Glomerular endothelial cell (primary cell): ENCODE measurements at regions not wholly inside any gene's neighbourhood (a gene's known extent, or its start where the extent isn't known, plus 50 kb on each side); places are given as distances from the start of the nearest gene placed in this dataset.
"Not testable (repeated sequence)": the region's sequence is repeated elsewhere in the genome, so short reads cannot be mapped to it uniquely, and the experiment has no call there.

Experiments used
- DNase-seq: peaks from one replicate; pipeline ENCODE4 v3.0.0-alpha.2; 2011; ENCODE audit warnings: low read depth, low spot score; ENCODE audit errors: extremely low read depth

DNA sequence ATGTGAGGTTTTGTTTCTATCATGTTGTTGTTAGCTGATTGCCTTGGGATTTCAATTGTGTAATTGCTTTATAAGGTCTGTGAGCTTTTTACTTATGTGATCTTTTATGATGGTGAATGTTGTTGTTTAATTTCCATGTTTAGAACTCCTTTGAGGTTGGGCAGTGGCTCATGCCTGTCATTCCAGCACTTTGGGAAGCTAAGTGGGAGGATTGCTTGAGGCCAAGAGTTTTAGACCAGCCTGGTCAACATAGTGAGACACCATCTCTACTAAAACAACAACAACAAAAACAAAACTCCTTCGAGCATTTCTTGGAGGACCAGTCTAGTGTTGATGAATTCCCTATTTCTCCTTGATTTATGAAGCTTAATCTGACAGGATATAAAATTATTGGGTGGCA is 102.1 kb upstream of the PMCH start:
- no peak for DNase-seq

DNA sequence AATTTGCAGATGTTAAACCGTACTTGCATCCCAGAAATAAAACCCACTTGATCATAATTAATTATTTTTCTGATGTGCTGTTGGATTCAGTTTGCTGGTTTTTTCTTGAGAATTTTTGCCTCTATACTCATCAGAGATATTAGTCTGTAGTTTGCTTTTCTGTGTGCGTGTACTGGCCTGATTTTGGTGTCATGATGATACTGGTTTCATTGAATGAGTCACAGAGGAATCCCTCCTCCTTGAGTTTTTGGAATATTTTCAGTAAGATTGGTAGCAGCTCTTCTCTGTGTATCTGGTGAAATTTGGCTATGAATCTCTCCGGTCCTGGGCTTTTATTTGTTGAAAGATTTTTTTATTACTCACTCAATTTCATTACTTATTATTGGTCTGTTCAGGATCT is 100.4 kb upstream of the PMCH start:
- DNase-seq: no peak

DNA sequence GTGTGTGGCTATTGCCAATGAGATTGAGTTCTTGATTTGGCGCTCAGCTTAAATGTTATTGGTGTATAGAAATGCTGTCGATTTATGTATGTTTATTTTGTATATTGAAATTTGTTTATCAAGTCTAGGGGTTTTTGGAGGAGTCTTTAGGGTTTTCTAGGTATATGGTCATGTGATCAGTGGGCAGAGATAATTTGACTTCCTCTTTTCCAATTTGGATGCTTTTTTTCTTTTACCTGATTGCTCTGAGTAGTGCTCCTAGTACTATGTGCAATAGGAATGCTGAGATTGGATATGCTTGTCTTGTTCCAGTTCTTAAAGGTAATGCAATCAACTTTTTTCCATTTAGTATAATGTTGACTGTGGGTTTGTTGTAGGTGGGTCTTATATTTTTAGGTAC is 99.8 kb upstream of the PMCH start:
- no peak for DNase-seq

DNA sequence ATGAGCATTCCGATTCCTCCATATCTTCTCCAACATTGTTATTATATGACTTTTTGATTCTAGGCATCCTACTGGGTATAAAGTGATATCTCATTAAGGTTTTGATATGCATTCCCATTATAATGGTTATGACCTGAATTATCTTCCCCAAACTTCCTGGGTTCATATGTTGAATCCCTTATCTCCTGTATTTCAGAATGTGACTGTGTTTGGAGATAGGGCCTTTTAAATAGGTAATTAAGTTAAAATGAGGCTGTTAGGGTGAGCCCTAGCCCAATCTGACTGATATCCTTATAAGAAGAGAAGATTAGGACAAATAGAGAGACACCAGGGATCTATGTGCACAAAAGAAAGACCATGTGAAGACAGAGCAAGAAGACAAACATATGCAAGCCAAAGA is 96.9 kb upstream of the PMCH start:
- no peak for DNase-seq

DNA sequence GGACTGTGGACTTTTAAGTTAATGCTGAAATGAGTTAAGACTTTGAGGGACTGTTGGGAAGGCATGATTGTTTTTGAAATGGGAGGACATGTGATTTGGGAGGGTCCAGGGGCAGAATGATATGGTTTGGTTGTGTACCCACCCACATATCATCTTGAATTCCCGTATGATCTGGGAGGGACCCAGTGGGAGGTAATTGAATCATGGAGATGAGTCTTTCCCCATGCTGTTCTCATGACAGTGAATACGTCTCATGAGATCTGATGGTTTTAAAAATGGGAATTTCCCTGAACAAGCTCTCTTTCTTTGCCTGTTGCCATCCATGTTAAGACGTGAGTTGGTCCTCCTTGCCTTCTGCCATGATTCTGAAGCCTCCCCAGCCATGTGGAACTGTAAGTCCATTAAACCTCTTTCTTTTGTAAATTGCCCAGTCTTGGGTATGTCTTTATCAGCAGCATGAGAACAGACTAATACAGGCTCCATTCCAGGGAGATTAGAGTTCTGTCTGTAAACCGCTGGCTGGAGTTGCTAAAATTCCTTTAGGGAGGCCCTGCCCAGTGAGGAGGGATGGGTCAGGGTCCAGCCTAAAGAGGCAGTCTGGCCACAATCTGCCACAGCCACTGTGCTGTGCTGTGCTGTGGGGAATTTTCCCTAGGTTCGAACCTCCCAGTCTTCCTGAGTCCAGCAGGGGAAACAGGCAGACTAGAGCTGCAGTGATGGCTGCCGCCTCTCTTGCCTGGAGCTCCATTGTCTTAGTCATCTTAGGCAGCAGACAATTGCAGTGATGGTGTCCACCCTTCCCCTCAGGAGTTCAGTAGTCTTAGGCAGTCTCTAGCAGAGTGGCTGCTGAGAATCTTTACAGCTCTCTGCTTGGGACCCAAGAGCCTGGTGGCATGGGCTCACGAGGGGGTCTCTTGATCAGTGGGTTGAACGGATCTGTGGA is 94.1 kb upstream of the PMCH start:
- DNase-seq: not testable (repeated sequence)

DNA sequence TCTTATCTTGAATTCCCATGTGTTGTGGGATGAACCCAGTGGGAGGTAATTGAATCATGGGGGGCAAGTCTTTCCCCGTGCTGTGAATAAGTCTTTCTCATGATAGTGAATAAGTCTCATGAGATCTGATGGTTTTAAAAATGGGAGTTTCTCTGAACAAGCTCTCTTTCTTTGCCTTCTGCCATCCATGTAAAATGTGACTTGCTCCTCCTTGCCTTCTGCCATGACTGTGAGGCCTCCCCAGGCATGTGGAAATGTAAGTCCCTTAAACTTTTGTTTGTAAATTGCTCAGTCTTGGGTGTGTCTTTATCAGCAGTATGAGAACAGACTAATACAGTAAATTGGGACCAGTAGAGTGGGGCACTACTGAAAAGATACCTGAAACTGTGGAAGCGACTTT is 92.1 kb upstream of the PMCH start:
- not testable (repeated sequence) for DNase-seq

DNA sequence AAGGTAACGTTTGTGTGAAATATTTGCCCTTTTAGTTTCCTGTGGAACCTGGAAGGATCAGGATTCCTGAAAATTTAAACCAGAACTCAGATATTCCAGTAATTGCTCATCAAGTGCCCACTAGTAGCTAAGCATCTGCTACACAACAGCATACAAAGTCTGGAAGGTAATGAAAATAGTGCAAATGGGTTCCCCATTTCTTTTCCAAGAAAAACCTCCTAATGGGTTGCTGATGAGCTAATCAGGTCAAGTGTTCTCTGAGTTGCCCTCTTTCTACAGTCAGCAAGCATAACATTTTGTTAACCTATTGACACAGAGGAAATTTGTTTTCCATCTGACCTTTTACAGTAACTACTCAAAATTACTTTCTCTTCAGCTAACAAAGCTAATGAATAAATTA is 83.6 kb upstream of the PMCH start:
- DNase-seq: no peak

DNA sequence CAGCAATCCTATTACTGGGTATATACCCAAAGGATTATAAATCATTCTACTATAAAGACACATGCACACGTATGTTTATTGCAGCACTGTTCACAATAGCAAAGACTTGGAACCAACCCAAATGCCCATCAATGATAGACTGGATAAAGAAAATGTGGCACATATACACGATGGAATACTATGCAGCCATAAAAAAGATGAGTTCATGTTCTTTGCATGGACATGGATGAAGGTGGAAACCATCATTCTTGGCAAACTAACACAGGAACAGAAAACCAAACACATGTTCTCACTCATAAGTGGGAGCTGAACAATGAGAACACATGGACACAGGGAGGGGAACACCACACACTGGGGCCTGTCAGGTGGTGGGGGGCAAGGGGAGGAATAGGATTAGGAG is 58.1 kb upstream of the PMCH start:
- not testable (repeated sequence) for DNase-seq

DNA sequence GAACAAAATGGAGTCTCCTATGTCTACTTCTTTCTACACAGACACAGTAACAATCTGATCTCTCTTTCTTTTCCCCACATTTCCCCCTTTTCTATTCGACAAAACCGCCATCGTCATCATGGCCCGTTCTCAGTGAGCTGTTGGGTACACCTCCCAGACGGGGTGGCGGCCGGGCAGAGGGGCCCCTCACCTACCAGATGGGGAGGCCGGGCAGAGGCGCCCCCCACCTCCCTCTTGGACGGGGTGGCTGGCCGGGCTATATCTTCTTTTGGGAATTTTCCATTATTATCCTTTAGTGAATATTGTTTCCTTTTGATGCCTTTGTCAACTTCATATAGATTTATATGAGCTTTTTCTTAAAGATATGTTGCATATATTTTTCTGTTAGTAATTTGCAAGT is 53.4 kb upstream of the PMCH start:
- not testable (repeated sequence) for DNase-seq

DNA sequence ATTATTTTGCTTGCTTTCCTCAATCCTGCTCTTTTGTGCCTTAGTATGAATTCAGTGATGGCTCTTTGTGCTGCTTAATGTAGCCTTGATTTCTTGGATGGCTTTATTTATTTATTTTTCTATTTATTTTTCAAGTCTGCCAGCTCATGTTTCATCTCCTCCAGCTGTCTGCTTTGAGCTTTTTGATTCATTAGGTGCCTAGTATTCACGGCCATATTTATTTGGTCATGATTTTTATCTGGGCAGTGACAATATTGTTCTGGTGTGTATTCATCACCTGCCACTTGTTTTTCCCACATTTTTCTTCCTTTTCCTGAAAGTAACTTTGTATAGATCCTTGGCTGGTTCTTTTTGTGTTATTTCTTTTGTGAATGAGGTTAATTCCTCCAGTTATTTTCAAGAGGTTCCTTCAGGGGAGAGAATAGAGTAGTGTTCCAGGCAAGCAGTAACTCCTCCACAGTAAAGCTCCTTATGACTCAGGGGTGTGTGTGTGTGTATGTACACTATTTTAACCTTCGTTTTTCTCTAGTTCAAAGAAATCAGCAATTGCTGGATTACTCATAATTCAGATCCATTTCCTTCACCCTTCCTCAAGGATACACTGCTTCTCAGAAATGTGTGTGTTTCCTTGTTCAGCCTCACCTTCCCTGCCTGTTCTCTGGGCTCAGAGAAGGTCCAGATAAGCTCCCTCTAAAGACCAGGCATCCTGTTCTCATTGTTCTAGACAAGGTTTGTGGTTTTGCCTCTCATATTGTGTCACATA is 51.6 kb upstream of the PMCH start:
- DNase-seq: no peak
